ENCODE measurements at regions not wholly inside any gene's neighbourhood (a gene's known extent, or its start where the extent isn't known, plus 50 kb on each side); places are given as distances from the start of the nearest gene placed in this dataset.

DNA sequence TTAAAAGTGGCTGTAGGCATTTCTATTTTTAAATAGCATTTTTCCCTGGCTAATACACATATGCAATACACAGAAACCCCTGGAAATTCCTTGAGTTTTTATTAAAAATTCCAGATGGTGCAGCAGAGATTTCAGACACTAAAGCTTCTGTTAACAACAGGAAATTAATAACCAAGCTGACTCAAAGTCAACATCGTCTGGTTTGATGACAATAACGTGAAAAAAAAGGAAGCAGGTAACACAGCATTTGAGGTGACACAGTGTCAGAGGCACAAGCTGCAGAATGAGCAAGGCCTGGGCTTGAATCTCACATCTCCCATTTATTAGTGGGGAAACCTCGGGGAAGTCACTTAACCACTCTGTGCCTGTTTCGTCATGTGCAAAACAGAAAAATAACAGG lies 64.6 kb upstream of the GJB5 start:
- Histone ChIP-seq H3K4me1 (ENCODE audit: insufficient read depth) (no peaks in the 10 kb centered on the region), H3K4me2 (no peak overlapping the region), H3F3A (replicated peaks; ENCODE audit: low read depth) (no peaks in the 10 kb centered on the region), H3K9me2 (ENCODE audit: insufficient read depth) (no peaks in the 10 kb centered on the region), H3K27ac (ENCODE audit: low read depth) (no peak overlapping the region), H3K4me3 (no peak overlapping the region), H2AFZ (no peak overlapping the region), H3K79me2 (replicated peaks; ENCODE audit: insufficient read depth) (no peaks in the 10 kb centered on the region), H3K27me3 (ENCODE audit: insufficient read depth) (no peaks in the 10 kb centered on the region), H4K20me1 (replicated peaks; ENCODE audit: insufficient read depth) (no peaks in the 10 kb centered on the region), H3K36me3 (ENCODE audit: insufficient read depth) (no peaks in the 10 kb centered on the region)
- H3K4me3 Mint-ChIP-seq = no peak overlapping the region
- H3K4me1 Mint-ChIP-seq = peaks cover 2% of the 10 kb centered on the region; the same call in 1 of the 3 replicates
- TF ChIP-seq STAT1 (IDR thresholded peaks at IDR 0.05; ENCODE audit: unreplicated experiment) (no peak), NANOG (IDR thresholded peaks at IDR 0.05; ENCODE audit: borderline replicate concordance) (no peak), JUNB (IDR thresholded peaks at IDR 0.05; ENCODE audit: unreplicated experiment) (no peak), ZNF462 (CRISPR knock-in tag; IDR thresholded peaks at IDR 0.05) (no peak), EZH2phosphoT487 (IDR thresholded peaks at IDR 0.05; ENCODE audit: unreplicated experiment) (no peak), ZNF331 (CRISPR knock-in tag; IDR thresholded peaks at IDR 0.05; ENCODE audit: low read depth) (no peak)
- TF ChIP-seq, protein P1, sequence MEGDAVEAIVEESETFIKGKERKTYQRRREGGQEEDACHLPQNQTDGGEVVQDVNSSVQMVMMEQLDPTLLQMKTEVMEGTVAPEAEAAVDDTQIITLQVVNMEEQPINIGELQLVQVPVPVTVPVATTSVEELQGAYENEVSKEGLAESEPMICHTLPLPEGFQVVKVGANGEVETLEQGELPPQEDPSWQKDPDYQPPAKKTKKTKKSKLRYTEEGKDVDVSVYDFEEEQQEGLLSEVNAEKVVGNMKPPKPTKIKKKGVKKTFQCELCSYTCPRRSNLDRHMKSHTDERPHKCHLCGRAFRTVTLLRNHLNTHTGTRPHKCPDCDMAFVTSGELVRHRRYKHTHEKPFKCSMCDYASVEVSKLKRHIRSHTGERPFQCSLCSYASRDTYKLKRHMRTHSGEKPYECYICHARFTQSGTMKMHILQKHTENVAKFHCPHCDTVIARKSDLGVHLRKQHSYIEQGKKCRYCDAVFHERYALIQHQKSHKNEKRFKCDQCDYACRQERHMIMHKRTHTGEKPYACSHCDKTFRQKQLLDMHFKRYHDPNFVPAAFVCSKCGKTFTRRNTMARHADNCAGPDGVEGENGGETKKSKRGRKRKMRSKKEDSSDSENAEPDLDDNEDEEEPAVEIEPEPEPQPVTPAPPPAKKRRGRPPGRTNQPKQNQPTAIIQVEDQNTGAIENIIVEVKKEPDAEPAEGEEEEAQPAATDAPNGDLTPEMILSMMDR (conservative IDR thresholded peaks at IDR 0.05; ENCODE audit: low read depth in 2 of 2) = no peak
- ATAC-seq = no peak
- H3K9me3 Mint-ChIP-seq = peaks cover 3% of the 10 kb centered on the region; the same call in 2 of the 3 replicates
- no peak overlapping the region for H3K27ac Mint-ChIP-seq
- H3K27me3 Mint-ChIP-seq (ENCODE audit: insufficient read depth, low read depth, poor library complexity) = peaks cover 11% of the 10 kb centered on the region
- no peaks in the 10 kb centered on the region for H3K36me3 Mint-ChIP-seq (ENCODE audit: low read depth)
- DNase-seq (ENCODE audit: low spot score) = no peak

Measured in GM23338 (cell line).